T47D (cell line): ENCODE measurements at regions not wholly inside any gene's neighbourhood (a gene's known extent, or its start where the extent isn't known, plus 50 kb on each side); places are given as distances from the start of the nearest gene placed in this dataset.

ENCODE experiments used
- DNase-seq, 2 experiments: peaks; one replicate each; pipeline versions ENCODE4 v3.0.0 to v3.0.0-alpha.2; 2011 to 2012; ENCODE audit warnings: low read depth in 1 of 2, low spot score in 1 of 2
- JUND ChIP-seq: IDR thresholded peaks from 2 replicates; pipeline ENCODE4 v1.6.1; 2012; ENCODE audit warnings: low read depth
- in situ Hi-C: cut with HindIII; loops from 2 replicates; pipeline ENCODE4 v1.10.0; 2016; ENCODE audit warnings: low sequenced_read_pairs, low pct_unique_long_range_greater_than_20kb

- no peak for TF ChIP-seq JUND
- no peak for DNase-seq
- in situ Hi-C loops: no loop called here
Measured at GRCh38 chr10:36254199-36254598, 612.1 kb upstream of the FZD8 start.

DNA sequence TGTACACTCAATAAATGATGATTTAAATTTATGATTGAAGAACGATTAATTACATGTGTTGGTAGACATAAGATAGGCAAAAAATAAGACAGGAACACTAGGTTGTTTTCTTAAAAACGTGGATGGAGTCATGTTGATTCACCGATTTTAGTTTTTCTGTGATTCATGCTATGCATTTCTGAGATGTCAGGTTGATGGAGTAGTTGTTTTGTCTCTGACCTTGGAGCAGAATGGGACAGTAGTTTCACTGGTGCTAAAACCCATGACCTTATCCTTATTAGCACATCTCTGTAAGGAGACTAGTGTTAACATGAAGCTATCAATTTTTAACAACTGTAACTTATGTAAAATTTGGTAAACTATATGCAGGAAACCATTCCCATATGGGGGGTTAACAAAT is 611.6 kb upstream of the FZD8 start:
- in situ Hi-C loops: no loop called here
- DNase-seq: no peak
- no peak for TF ChIP-seq JUND

- in situ Hi-C loops: no loop called here
- DNase-seq: no peak
- TF ChIP-seq JUND: no peak
Measured at GRCh38 chr10:36251068-36251467, 609.0 kb upstream of the FZD8 start.

GRCh38 chr10:36248304-36248981 is 606.3 kb upstream of the FZD8 start:
- in situ Hi-C loops: no loop called here
- DNase-seq: no peak

GRCh38 chr10:36247478-36247877 is 605.4 kb upstream of the FZD8 start:
- in situ Hi-C loops: no loop called here
- no peak for TF ChIP-seq JUND
- no peak for DNase-seq

More at GRCh38 chr10:36248304-36248981, 606.3 kb upstream of the FZD8 start:
- TF ChIP-seq JUND: no peak

DNA sequence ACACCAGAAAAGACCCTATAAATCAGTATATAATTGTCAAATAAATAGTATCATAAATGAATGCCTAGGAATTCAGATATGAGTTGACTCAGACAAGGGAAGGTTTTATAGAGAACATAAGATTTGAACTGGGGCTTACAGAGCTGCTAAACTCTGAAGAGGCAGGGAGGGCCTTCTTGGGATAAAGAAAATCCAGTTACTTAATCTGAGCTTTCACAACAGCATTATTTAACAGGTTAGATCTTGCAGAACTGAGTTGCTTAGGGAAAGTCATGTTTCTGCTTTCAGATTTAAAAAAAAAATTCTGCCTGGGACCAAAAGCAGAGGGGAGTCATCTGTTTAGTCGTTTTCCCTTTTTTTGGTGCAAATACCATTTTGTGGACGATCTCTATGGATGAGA is 594.8 kb upstream of the FZD8 start:
- in situ Hi-C loops: no loop called here
- no peak for TF ChIP-seq JUND
- no peak for DNase-seq

- TF ChIP-seq JUND: no peak
- no peak for DNase-seq
- in situ Hi-C loops: no loop called here
Measured at GRCh38 chr10:36236341-36236740, 594.2 kb upstream of the FZD8 start.

DNA sequence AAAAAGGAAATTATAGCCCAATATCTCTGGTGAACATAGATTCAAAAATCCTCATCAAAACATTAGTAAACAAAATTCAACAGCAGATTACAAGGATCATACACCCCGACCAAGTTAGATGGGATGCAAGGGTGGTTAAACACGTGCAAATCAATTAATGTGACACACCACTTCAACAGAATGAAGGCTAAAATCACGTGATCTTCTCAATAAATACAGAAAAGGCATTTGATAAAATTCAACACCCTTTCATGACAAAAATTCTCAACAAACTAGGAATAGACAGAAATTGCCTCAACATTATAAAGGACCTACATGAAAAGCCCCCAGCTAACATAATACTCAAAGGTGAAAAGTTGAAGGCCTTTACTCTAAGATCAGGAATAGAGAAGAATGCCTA is 590.8 kb upstream of the FZD8 start:
- DNase-seq: no peak
- no peak for TF ChIP-seq JUND
- in situ Hi-C loops: no loop called here

- no peak for TF ChIP-seq JUND
- DNase-seq: no peak
- in situ Hi-C loops: no loop called here
Measured at GRCh38 chr10:36224431-36224985, 582.4 kb upstream of the FZD8 start.

GRCh38 chr10:36221101-36221500 is 579.0 kb upstream of the FZD8 start:
- no peak for DNase-seq
- TF ChIP-seq JUND: no peak
- in situ Hi-C loops: no loop called here

- in situ Hi-C loops: no loop called here
- TF ChIP-seq JUND: no peak
- DNase-seq: no peak
Measured at GRCh38 chr10:36220151-36220550, 578.1 kb upstream of the FZD8 start.

DNA sequence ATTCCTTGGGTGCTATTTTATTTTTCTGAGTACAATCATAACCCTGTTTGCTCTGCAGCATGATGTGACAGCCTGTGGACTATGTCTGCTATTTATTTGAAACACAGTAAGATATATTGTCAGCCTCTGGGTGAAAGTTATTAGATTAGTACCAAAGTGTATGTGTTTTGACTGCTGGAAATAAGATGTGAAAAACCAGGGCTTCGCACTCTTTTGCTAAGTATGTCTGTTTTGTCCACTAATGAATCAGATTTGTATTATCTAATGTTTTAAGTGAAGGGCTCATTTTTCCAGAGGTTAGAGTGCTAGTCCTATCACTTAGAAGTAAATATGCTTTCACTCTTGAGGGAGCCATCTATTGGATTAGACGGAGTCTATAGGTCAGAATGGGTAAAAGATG is 569.8 kb upstream of the FZD8 start:
- in situ Hi-C loops: no loop called here

DNA sequence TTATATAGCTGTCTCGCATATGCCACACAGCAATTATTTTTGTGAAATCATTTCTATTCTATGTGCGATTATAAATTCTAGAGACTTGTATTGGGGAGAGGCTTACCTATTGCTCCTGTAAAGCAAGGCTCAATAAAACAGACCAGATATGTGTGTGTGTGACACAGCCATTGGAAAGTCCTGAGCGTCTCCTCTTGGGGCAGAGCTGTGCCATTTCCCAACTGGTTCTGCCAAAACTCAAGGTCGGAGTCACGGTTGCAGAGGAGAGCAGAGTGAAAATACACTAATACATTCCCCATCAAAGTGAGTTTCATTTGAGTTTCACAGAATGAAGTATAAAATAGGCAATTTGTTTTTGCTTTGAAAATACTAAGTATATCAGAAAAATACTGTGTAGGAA is 567.4 kb upstream of the FZD8 start:
- TF ChIP-seq JUND: no peak
- in situ Hi-C loops: no loop called here
- DNase-seq: no peak

More for the DNA sequence above, 569.8 kb upstream of the FZD8 start:
- no peak for TF ChIP-seq JUND
- no peak for DNase-seq

DNA sequence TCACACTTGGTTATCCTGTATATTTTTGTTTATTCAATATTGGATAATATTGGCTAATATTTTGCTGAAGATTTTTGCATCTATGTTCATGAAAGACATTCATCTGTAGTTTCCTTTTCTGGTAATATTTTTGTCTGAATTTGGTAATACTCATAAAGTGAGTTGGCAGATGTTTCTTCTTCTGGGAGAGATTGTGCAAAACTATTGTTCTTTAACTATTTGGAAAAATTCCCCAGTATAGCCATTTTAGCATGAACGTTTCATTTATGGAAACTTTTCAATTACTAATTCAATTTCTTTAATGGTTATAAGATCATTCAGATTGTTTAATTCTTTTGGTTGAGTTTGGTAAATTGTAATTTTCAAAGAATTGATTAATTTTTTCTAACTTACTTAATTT is 560.8 kb upstream of the FZD8 start:
- in situ Hi-C loops: no loop called here
- no peak for DNase-seq

More for the DNA sequence above, 560.8 kb upstream of the FZD8 start:
- no peak for TF ChIP-seq JUND
